ENCODE measurements at regions not wholly inside any gene's neighbourhood (a gene's known extent, or its start where the extent isn't known, plus 50 kb on each side); places are given as distances from the start of the nearest gene placed in this dataset.

GRCh38 chr5:112628214-112628980 is 109.3 kb upstream of the APC start:
- no peak for DNase-seq

DNA sequence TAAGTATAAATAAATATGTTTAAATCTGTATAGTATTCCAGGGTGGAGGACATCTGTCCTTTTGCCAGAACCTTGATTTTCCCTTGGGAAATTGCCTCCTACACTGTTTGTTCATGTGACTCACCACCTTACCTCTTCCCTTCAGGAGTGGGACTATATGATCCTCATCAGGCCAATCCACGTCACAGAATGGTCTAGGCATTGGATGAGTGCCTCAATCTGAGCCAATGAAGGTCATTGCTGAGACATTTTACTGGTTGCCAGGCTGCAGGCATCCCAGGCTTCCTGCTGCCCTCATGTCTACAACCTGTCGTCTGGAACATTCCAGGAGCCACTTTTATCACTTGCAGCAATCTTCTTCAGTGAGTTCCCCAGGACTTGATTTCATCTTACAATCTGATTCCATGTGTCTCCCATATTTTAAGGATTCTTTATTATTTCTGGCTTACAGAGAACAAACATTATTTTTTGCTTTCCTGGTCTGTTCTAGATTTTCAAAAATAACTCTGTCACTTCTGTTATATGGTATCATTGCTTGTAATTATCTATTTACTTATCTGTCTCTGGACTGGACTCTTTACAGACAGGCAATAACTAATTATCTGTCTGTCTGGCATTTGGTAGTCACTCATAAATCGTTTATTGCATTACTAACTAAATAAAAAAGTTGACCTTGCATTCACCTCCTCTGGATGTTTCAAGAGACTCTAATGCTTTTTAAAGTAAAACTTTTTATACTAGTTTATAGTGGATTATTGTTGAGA is 107.3 kb upstream of the APC start:
- no peak for DNase-seq

- DNase-seq, result no peak
Measured at GRCh38 chr5:112634166-112634565, 103.5 kb upstream of the APC start.

DNA sequence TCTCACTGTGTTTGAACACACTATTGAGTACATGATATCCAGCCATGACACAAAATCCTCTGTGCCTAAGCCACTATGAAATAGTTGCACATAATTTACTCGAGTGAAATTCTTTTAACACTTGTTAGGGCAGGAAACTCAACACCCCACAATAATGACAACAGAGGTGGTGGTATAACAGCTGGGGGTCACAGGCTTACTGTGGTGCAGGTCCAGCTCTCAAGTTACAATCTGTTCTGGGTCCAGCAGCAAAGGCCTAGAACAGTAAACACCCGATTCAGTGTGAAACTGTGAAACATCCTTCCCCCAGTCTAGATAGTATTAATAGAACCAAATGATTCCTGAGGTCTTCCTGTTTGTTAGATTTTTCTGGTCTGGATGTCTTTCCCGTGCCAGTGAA is 102.9 kb upstream of the APC start:
- no peak for DNase-seq

- no peak for DNase-seq
Measured at GRCh38 chr5:112635276-112635675, 102.4 kb upstream of the APC start.

DNA sequence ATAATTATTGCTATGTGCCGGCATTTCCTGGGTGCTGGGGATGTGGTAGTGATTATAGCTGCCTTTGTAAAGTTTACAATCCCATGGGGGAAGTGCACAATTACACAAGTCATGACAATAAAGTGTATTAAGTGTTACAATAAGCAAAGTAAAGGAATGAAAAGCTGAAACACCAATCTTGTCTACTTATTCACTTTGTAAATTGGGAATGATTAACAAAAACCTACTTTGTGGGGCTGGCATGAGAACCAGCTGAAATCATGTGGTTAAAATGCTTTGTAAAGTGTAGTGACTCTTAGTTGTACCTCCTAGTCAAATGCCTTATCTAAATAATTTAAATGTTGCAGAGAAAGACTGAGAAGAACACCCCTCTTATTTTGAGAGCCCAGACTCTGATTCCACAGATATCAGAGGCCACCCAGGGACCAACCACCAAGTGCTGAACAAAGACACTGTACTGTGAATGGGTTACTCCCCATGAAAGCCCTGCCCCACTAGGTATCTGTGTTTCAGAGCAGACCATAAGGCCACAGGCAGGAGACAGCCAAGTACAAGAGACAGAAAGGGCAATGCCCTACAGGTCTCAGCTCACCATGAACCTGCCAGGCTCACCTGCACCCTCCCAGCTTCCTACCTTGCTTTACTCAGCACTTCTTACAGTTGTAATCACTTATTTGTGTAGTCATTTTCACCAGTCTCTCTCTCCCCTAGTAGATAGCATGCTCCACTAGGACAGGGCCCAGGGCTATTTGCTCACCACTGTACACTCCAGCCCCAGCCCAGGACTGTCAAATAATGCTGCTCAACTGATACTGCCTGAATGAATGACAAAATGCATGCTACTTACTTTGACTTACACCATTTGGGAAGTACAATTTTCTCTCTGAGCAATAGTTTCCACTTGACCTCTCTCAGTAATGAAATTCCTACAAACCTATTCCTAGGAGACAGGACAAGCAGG is 101.6 kb upstream of the APC start:
- no peak for DNase-seq

GRCh38 chr5:112636751-112637150 is 100.9 kb upstream of the APC start:
- DNase-seq, result no peak

GRCh38 chr5:112637343-112637742 is 100.3 kb upstream of the APC start:
- no peak for DNase-seq

GRCh38 chr5:112640546-112640945 is 97.1 kb upstream of the APC start:
- no peak for DNase-seq

GRCh38 chr5:112641515-112642110 is 96.1 kb upstream of the APC start:
- DNase-seq, result no peak

GRCh38 chr5:112642885-112643284 is 94.8 kb upstream of the APC start:
- DNase-seq, result no peak

DNA sequence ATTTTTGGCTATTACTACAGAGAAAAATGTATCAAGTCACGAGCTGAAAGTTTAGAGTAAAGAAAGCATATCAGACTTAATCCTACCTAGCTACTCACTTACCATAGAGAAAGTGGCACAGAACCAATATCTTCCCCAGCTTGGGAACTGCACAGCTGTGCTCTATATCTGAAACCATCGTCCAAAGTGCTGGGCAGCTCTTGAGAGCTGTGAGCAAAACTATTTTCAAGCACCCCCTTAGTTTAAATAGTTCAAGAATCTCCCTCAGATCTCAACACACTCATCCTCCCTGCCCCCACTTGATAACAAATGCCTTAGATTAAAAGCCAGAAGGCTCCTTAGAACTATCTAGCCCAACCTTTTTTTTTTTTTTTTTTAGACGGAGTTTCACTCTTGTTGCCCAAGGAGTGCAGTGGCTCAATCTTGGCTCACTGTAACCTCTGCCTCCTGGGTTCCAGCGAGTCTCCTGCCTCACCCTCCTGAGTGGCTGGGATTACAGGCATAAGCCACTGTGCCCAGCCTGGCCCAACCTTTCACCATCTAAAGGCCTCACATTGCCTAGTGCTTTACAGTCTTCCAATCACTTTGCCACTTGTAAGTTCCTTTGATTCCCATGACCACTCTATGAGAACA is 94.2 kb upstream of the APC start:
- no peak for DNase-seq

DNA sequence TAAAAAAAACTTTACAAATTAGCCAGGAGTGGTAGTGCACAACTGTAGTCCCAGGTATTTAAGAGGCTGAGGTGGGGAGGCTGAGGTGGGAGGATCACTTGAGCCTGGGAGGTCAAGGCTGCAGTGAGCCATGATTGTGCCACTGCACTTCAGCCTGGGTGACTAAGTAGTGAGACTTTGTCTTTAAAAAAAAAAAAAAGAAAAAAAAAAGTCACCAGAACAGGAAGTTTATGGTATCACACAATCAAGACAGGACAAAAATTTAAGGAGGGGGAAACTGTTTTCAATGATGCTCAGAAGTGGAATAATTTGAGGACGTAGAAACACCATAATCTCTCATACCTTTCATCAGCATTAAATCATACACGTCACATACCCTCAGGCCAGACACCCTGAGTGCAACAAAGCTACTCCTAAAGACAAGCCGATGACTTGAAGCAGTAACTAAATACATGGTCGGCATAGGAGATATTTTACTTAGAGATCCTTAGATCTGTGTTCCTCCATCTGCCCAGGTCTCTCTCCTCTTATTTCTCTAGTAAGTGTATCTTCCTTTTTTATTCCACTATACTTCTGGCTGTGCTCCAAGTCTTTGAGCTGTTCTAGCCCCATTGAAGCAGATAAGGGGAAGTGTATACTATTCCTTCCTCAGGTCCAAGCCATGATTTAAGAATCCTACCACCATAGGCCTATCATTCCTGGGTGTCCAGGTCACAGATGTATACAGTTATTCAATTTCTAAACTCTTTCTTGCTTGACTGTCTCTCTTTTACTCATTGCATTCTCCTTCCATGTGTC is 91.3 kb upstream of the APC start:
- DNase-seq, result no peak

GRCh38 chr5:112647428-112647827 is 90.3 kb upstream of the APC start:
- DNase-seq, result no peak

DNA sequence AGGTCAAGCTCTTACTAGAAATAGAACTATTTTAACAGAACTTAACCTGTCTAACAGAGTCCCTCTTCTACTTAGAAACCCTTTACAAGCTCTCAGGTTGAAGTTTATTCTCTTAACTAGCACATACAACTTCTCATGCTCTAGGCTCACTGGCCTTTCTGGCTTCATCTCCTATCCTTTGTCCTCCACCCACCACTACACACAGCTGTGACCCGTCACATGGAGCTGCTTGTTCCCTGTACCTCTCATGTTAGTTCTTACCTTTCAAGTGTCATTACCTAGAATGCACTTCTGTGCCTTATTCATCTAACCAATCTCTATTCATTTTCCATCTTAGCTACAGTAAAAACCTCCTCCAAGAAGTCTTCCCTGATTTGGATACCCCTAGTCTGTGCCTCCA is 89.4 kb upstream of the APC start:
- DNase-seq, result no peak

GRCh38 chr5:112649882-112650281 is 87.8 kb upstream of the APC start:
- DNase-seq, result no peak

- DNase-seq, result no peak
Measured at GRCh38 chr5:112653638-112654205, 84.0 kb upstream of the APC start.

DNA sequence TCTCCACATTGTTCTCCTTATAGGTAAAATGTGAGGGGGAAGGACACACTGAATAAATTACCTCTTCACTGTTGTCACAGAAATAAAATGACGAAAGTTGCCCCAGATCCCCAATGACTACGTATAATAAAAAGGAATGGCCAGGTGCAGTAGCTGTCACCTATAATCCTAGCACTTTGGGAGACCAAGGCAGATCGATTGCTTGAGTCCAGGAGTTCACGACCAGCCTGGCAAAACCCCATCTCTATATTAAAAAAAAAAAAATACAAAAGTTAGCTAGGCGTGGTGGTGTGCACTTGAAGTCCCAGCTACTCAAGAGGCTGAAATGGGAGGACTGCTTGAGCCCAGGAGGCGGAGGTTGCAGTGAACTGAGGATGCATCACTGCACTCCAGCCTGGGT is 82.2 kb upstream of the APC start:
- DNase-seq, result no peak

DNA sequence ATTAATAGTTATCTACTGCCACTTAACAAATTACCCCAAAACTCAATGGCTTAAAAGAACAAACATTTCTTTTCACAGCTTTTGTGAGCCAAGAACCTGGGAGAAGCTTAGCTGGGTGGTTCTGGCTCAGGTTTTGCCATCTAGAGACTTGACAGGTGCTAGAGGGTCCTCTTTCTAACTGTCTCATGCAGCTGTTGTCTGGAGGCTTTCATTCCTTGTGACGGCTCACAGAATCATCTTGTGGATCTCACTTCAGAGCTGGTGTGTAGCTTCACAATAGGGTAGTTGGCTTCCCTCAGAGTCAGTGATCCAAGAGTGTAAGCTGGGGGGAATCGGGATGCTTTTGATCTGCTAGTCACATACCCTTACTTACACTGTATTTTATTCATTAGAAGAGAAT is 81.2 kb upstream of the APC start:
- no peak for DNase-seq

DNA sequence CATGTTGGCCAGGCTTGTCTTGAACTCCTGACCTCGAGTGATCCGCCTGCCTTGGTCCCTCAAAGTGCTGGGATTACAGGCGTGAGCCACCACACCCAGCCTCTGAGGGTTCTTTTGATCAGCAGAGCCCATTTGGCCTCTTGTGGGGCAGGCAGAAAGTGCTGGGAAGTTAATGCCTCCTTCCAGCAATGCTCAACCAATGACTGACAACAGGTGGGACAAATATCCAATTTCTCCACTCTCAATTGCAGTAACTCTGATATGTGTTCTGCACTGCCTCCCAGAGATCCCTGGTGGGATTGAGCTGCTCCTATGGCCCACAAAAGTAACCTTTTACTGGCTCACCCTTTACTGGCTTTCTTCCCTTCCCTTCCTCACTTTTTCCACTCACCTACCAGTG is 79.9 kb upstream of the APC start:
- DNase-seq, result no peak

- no peak for DNase-seq
Measured at GRCh38 chr5:112660359-112660758, 77.3 kb upstream of the APC start.

All from CD4-positive, alpha-beta T cell treated with Interferon alpha-2 for 1 hour (primary cell).